DND-41 (cell line): ENCODE measurements at regions not wholly inside any gene's neighbourhood (a gene's known extent, or its start where the extent isn't known, plus 50 kb on each side); places are given as distances from the start of the nearest gene placed in this dataset.

Experiments
- EZH2 ChIP-seq: IDR thresholded peaks from 3 replicates; pipeline ENCODE4 v1.6.1; 2012; ENCODE audit warnings: borderline replicate concordance, low read depth, mild to moderate bottlenecking, moderate library complexity, low read length, inconsistent platforms; ENCODE audit not compliant: severe bottlenecking
- TF ChIP-seq, protein P1 (sequence below): IDR thresholded peaks from 2 replicates; pipeline ENCODE4 v1.5.1; 2012; ENCODE audit warnings: borderline replicate concordance, low read length, moderate library complexity, mild to moderate bottlenecking; ENCODE audit not compliant: poor library complexity, severe bottlenecking; ENCODE audit errors: extremely low read depth

DNA sequence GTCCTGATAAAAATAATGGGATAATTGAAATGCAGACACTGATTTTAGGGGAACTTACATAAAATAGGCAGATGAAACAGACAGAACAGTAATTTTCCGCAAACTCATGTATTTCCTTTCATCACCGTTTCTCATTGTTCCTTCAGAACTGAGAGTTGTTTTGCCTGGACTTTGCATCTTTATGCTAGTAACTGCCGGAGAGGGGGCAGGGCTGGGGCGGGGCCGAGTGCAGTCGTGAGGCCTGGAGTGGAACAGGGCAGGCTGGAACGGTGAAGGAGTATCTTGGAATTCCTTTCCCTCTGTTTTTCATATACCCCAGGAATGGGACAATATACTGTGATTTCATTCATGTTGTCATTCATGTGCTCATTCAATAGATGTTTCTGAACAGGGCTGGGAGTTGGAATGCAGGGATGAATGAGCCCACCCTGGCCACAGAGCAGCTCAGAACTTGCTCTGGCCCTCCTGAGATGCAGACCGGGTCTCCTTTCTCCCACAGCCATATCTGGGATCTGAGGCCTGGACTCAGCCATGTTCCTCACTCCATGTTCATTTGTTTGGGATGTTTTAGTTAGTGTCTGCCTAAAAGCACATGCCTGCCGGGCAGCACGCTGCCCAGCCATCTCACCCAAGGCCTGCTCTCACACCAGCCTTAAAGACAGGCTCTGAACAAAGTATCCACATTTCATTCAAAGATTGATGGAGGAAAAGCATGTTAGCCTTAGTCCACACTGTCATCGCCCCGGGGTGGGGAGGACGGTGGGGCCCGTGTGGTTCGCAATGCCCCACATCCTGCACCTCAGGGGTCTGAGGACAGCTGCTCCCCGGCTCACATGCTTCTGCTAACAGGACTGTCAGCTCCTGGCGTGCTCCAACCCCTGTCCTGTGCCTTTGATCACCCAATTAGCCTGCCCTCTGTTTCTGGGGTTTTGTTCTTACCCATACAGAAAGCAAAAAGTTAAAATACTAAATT is 92.9 kb downstream of the SOX1 start:
- TF ChIP-seq, protein P1, sequence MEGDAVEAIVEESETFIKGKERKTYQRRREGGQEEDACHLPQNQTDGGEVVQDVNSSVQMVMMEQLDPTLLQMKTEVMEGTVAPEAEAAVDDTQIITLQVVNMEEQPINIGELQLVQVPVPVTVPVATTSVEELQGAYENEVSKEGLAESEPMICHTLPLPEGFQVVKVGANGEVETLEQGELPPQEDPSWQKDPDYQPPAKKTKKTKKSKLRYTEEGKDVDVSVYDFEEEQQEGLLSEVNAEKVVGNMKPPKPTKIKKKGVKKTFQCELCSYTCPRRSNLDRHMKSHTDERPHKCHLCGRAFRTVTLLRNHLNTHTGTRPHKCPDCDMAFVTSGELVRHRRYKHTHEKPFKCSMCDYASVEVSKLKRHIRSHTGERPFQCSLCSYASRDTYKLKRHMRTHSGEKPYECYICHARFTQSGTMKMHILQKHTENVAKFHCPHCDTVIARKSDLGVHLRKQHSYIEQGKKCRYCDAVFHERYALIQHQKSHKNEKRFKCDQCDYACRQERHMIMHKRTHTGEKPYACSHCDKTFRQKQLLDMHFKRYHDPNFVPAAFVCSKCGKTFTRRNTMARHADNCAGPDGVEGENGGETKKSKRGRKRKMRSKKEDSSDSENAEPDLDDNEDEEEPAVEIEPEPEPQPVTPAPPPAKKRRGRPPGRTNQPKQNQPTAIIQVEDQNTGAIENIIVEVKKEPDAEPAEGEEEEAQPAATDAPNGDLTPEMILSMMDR = no peak
- TF ChIP-seq EZH2 = no peak
